Left renal cortex interstitium (tissue), 4 donors: ENCODE measurements at regions not wholly inside any gene's neighbourhood (a gene's known extent, or its start where the extent isn't known, plus 50 kb on each side); places are given as distances from the start of the nearest gene placed in this dataset.

Experiments
- DNase-seq, 4 donors: peaks; one replicate each; pipeline ENCODE4 v3.0.0-alpha.2; 2013; ENCODE audit warnings: low read depth in 4 of 4, low spot score in 2 of 4, missing footprints in 1 of 4

DNA sequence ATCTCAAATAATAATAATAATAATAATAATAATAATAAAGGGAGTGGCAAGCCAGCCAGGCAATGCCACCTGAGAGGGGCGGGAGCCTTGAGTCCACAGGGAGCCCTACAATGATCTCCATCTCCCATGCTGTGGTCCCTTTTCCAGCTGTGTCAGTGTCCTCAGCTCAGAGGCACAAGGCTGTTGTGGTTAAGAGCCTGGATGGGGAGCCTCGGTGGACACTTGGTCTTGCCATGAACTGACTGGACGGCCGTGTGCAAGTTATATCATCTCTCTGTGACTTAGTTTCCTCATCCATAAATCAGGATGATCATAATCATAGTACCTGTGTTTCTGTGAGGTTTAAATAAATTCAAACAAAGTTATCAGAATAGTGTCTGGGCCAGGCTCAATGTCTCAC lies 127.8 kb upstream of the TIAM1 start:
- DNase-seq, result no peak

DNA sequence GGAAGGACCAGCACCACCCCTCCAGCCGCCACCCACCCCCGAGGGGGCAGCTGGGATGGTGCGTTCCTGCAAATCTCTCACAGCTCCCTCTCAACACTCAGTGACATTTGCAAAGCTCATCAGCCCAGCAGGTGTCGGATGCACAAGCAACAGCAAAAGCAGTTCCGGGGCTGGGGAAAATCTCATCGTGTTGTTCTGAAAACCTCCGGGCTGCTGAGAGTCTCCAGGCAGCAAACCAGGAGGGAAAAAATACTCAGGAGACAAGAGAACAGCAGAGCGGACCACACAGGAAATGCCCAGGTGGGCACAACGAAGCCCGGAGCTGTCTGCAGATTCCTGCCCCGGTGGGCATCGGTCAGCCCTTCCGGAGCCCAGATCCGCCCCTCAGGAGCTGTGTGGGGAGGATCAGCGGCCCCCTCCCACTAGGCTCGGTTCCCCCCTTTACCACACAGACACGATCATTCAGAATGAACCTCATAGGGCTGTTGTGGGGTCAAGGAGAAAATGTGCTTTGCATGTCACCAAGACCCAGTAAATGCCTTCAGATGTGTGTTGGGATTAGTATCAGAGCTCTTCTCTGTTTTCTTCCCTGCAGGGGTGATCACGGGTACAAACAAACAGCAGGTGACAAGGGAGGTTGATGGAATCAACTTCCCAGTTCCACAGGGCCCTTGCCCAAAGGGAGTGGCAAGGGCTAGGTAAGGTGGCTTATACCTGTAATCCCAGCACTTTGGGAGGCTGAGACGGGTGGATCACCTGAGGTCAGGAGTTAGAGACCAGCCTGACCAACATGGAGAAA lies 127.0 kb upstream of the TIAM1 start:
- no peak for DNase-seq

DNA sequence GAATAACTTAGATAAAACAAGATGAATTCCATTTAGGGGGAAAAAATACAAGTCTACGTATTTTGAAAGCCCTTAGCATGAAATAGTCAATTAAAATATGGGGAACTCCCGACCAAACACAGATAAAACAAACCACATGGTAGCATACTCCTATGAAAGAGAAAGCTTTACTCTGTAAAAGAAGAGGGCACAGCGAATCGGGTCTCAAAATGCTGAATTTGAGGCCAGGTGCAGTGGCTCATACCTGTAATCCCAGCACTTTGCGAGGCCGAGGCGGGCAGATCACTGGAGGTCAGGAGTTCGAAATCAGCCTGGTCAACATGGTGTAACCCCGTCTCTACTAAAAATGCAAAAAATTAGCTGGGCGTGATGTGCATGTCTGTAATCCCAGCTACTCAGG lies 116.9 kb upstream of the TIAM1 start:
- no peak for DNase-seq

DNA sequence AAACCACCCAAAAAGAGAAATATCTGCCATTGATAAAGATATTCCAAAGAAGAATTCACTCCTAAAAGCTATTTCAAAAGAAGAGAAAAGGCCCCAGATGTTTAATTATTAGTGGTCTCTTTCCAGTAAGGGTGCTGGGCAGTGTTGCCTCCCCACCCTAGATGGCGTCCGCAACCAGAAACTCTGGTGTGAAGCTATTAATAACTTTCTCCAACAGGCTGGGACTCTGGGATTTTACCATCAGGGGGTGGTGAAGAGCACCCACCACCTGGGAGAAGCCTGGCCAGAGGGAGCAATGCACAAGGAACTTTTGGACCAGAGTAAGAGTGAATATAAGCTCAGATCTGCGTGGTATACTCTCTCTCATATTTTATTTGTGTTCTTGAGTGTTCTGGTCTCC lies 115.4 kb upstream of the TIAM1 start:
- no peak for DNase-seq

DNA sequence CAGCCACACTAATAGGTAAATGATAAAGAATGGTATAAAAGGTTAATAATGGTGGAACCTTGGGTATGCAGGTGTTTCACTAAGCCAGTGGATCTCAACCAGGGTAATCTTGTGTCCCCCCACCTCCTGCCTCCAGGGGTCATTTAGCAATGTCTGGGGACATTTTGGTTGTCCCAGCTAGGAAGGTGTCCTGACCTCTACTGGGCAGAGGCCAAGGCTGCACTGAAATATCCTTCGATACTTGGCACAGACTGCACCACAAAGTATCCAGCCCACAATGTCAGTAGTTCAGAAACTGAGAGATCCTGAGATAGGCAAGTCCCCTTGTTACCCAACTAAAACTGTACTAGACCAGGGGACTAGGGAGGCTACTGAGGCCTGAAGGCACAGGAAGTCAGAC lies 113.6 kb upstream of the TIAM1 start:
- no peak for DNase-seq

DNA sequence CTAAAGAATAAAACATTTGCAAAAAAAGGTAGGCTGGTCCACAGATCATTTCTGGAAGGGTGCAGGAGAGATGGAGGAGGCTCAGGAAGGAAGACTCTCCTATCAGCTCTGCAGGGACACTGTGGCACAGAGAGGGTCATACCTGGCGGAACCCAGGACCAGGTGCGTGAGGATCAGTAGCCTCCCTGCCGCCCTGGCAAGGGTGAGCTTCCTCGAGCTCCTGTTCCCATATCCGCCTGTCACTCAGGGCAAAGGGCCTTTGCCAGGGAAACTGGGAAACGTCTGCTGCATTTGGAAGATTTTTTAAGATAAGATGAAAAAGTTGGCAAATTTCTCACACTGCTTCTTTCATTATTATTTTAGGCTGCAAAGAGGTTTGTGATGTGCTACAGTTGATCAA lies 112.1 kb upstream of the TIAM1 start:
- no peak for DNase-seq

DNA sequence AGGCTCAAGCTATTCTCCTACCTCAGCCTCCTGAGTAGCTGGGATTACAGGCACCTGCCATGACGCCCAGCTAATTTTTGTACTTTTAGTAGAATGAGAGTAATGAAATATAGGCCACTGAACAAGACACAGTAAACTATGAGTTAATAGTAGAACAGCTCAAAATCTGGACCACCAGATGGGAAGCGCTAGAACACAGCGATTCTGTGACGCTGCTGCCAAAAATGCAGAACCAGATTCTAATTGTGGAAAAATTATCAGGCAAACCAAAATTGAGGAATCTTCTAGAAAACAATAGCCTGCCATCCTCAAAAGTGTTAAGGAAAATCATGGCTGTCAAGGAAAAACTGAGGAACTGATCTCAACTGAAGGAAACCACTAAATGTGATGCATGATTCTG lies 111.4 kb upstream of the TIAM1 start:
- DNase-seq, result no peak

DNA sequence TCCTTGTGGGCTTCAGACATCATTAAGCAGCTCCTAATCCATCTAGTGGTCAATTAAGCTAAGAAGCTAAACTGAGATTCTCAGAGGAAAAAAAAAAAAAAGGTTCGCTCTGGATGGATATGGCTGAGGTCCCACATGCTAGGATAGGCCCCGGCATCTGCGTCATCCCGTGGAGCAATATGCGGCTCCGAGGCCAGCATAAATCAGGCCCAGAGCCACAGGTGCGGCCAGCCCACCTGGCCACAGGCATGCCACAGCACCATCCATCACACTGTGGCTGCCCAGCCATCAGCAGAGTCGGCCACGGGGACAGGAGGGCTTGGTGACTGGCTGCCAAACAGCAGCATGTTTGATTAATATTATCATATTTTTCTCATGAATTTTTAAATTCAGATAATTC lies 106.9 kb upstream of the TIAM1 start:
- no peak for DNase-seq

DNA sequence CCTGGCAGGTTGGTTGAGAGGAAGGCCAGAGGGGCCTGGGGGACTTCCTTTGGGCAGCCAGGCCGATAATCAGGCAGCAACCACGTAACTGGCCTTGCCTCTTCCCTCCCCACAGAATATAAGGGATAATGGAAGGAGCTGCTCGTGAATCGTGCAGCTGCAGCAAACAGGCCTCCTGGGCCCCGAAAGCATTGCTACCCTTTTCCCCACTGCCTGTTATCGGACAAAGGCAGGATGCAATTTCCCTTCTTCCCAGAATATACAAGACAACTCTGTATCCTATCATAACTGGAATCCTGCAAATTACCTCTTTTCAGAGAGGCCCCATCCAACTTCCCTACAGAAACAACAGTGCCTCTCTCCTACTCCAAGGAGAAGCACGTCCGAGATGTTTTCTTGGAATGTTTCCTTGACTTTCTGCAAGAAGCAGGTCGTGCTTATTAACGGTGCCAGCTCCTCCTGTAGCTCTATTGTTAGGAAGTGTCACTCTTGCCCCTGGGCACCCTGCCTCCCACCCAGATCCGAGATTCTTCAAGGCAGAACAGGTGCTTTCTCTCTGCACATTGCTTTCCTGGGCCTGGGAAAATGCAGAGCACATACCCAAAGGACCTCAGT lies 106.0 kb upstream of the TIAM1 start:
- no peak for DNase-seq

DNA sequence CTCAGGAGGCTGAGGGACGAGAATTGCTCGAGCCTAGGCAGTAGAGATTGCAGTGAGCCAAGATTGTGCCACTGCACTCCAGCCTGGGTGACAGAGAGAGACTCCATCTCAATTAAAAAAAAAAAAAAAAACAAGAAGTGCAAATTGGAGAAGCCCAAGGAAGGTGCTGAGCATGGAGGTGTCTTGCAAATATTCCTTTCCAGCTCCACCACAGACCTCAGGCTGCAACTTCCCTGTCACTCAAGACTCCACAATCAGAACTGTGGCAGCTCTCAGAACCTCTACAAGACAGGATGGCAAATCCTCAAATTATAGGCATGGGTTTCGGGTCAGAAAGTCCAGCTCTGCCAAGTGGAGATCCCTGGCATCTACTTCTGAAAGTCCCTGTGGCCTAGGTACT lies 104.4 kb upstream of the TIAM1 start:
- no peak for DNase-seq

DNA sequence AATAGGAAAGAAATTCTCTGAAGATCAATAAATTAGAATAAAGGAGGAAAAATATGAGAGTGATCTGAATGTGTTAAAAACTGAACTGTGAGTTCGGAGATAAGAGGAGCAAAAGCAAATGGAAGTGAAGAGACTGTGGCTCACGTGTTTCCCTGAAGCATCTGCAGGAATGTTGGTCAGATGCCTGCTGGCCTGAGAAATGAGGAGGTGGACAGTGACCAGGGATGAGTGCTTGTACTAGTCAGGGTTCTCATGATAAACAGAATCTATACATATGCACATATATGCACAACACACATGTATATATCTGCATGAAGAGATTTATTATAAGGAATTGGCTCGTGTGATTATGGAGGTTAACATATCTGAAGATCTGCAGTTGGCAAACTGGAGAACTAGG lies 103.4 kb upstream of the TIAM1 start:
- DNase-seq, result no peak

DNA sequence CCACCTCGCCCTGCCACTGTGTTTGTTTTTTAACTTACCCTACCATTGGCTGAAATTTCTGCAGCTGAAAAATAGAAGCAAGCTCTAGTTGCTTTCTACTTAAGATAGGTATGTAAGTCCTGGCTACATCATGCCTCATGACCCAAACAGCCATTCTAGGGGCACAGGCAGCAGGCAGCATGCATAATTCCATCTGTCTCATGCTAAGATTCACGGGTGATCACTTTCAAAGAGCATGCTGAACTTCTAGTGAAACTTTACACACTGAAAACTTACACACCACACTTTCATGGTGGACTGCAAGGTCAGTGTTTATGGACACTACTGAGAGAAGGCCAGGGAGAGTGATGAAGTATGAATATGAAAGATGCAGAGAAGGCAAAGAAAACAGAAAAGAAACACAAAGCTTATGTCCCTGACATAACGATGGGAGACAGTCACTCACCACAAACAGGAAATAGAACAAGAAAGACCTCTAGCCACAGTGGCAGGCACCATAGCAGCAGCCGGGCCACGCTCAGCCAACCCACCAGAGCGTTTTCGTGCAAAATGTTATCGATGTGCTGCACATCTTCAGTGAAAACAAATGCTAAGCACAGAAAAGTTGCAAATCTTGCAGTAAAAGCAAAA lies 102.3 kb upstream of the TIAM1 start:
- DNase-seq, result no peak

DNA sequence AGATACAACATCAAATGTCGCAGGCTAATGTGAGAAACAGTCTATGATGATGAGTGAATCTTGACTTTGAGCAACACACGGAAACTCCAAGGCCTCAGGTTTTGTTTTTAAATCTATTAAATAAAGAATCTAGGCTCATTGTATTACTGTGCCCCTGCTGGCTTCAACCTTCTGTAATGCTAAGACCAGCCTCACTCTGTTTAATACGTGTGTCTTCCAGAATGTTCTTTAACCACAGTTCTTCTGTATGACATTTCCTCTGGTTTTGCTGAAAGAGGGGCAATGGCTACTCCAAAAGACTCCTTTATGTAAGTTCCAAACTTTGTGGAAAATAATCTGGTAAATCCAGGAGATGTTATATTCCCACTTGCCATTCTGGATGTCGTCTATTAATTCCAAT lies 101.1 kb upstream of the TIAM1 start:
- DNase-seq, result no peak

DNA sequence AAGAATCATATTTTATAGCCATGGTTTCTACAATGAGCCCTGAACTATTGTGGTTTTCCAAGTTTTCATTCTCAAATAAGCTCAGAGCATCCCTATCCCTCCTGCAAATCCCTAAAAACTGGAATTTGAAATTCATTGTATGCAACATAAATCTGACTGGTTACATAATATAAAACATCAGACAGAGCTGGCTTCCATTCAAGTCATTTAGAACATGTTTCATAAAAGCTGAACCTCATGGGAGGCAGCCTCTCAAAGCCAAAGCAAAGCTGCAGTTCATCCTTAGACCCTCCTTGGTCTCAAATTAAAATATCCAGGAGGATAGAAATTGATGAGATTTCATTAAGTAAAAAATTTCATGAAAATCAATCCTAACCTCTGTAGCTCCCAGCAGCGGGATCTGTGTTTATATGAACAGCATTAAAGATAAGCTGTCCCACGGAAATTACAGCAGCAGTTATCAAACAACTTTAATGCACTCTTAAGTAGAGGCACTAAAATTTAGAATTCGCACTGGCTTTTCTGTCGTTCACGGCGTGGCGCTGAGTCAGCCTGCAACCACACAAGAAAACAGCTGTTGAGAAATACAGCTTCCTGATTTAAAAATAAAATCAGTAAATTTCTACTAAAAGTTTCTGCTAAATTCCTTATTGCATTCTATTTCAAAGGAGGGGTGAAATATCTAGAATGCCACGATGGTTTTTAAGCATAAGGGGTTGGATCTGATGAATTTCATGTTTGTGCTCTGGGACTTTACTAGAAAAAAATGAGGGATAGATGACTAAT lies 99.9 kb upstream of the TIAM1 start:
- DNase-seq, result peak in 2 of 4 donors; percentile 15 to 49

DNA sequence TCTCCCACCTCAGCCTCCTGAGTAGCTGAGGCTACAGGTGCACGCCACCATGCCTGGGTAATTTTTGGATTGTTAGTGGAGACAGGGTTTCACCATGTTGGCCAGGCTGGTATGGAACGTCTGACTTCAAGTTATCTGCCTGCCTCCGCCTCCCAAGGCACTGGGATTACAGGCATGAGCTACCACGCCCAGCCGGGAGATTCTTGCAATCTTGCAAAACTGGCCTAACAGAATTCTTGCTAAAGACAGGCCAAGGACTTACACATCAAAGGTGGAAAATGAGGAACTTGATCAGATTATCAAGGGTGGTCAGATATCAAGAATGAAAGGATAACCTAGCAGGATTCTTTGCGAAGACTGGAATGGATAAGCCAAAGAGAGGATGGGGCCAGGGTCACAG lies 98.3 kb upstream of the TIAM1 start:
- no peak for DNase-seq

DNA sequence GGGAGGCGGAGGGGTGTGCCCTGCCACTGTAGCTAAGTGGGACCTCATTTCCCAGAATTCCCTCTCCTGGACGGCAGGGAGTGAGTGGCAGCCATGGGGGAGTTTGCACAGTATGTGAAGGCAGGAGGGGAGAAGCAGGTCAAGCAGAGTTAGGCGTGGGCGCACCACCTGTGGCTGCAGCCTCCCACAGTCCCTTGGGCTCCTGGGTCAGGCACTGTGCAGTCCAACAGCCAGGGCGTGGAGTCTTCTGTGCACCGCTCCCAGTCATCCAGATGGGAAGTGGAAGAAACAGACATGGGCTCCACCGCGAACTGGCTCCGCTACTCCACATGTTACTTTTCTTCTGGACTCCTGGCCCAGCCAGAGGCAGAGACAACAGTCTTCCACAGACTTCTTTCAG lies 85.4 kb upstream of the TIAM1 start:
- no peak for DNase-seq

DNA sequence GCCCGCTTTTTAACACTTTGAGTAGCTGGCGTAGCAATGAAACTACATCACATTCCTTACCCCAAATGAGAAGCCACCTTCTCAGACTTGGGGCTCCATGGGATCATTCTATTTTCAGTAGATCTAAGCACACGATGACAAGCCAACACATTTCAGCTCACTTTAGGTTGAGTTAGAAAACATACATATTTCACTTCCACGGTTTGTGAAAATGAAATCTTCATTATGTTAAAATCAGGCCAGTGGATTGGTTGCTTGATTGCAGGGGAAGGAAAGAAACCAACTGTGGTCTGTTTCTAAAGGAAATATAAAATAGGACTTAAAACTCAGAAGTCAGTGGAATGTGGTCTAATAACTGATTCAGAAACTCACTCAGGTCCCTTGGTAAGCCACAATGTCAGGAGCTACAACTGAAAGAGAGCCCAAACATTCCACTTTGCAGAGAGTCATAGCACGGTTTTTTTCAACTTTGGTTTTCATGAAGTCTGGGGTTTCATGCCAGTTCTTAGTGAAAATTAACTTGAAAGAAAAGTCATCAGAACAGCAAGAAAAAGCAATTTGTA lies 82.3 kb upstream of the TIAM1 start:
- DNase-seq, result no peak

DNA sequence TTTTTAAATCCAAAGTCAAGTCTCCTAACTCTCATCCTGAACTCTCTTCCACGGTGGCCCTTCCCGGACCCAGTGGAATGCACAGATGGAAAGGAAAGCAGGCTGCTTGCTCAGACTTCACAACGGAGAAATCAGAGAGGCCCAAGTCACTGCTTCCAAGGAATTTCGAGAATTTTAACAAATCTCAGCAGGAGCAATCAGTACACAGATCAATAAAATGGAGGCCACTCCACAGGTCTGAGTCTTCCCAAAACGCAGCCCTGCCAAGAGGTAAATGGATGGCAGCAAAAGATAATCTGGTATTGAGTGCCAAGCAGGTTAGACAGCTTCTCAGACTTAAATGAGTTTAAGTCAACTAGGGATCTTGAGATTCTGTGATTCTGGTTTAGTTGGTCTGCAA lies 81.1 kb upstream of the TIAM1 start:
- DNase-seq, result no peak

DNA sequence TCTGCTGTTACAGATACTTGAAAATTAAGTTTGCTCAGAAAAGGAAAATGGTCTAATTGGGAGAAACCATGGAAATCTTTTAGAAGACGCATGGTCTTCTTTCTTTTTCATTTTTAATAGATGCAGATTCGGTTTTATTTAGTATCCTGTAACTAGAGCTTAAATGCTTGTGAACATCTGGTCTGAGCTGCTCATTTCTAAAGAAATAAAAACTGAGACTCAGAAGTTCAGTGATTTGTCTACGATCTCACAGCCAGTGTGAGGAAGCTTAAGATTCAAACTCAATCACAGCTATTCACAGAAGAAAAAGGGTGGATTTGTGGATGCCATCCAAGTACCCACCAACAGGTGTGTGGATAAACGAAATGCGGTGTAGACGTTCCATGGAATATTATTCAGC lies 80.0 kb upstream of the TIAM1 start:
- DNase-seq, result no peak

DNA sequence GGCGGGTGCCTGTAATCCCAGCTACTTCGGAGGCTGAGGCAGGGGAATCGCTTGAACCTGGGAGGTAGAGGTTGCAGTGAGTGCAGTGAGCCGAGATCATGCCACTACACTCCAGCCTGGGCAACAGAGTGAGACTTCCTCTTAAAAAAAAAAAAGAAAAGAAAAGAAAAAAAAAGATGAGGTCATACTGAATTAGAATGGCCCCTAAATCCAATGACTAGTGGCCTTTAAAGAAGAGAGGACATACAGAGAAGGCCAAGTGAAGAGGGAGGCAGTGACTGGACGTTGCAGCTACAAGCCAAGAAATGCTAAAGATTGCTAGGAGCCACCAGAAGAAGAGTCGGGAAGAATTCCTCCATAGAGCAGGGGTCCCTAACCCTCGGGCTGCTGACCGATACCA lies 76.9 kb upstream of the TIAM1 start:
- DNase-seq, result no peak

DNA sequence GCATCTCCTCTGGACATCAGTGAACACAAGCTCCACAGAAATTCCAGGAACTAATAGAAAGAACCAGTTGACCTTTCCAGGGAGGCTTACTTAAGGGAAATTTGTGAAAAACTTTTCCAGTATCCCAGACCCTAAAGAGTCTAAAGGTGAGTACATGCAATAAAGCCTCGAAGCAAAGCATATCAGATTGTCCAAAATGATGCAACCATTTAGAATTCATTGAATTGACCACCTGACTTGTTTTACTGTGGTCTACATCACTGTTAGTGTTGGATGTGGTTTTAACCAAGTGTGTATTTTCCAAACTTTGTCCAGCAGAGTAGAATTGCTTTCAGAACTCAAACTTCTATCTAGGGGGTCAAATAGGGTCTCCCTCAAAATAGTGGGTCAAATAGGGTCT lies 76.3 kb upstream of the TIAM1 start:
- DNase-seq, result no peak
